HG02970 (cell line): ENCODE measurements at regions not wholly inside any gene's neighbourhood (a gene's known extent, or its start where the extent isn't known, plus 50 kb on each side); places are given as distances from the start of the nearest gene placed in this dataset.
"Not testable (repeated sequence)": the region's sequence is repeated elsewhere in the genome, so short reads cannot be mapped to it uniquely, and the experiment has no call there.

ENCODE experiments used
- ATAC-seq: cut with Tn5 transposase; IDR thresholded peaks from one replicate; pipeline ENCODE4 v1.9.1; 2021; ENCODE audit warnings: mild to moderate bottlenecking, moderate library complexity, moderate number of reproducible peaks; ENCODE audit not compliant: unreplicated experiment, low FRiP score

DNA sequence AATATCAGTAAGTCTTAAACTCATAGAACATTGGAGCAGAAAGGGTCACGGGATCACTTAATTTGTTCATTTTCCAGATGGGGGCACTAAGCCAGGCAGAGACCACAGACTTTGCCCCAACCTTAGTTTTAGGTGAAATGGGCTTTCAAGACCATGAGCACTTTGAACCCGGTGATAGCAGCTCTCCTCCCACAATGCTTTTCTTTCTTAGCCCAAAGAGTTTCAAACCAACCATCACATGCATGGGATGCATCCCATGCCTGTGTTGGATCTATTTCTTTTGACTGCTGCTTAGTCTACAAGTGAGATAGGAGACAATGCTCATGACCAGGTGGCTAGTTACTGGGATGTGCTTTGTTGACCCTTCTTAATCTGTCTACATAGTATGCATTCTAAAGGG, 240.6 kb downstream of the NUF2 start:
- no peak for ATAC-seq

DNA sequence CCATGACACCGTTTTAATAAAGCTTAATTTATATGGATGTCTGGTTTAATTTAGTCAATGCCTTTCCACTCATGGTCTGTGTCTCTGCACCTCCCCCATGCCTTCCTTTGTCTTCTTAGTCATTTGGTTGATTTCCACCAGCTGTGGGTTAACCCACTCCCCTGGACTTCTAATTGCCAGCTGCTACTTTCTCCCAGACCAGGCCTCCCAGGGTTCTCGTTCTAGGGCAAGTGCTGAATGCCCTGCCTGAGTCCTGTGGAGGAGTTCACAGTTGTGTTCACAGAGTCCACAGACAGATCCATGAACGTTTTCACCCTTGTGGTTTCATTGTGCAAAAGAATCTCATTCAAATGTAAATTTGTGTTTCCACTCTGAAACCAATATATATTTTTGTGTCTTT, 243.4 kb downstream of the NUF2 start:
- no peak for ATAC-seq

DNA sequence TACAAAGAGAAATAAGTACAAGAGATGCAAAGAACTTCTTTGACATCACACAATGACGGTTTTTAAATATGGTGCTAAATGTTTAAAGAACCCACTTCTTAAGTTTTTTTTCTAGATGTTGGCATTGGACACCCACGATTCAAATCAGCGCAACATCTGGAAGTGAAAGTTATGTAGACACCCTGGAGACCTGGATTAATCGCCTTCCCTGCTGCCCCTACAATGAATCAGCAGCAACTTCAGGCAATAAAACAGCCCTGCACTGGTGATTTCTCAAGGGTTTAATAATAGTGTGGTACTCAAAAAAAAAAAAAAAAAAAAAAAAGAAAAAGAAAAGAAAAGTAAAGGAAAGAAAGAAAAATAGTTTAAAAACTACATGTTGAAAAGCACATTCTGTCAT, 248.3 kb downstream of the NUF2 start:
- no peak for ATAC-seq

DNA sequence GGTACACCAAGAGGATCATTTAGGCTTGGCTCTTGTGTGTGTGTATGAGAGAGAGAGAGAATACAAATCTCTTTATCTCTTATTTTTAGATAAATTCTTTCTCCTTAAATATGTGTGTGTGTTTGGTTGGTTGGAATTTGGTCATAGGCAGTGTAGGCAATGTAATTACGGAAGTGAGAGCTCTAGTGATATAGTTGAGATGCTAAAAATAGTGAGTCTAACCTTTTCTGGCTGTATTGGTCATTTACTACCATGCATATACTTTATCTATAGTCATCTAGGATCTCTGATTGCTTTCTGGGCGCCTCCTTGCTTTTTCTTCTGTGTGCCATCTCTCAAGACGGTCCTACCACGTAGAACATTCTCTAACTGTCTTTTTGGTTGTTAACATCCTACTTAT, 250.2 kb downstream of the NUF2 start:
- no peak for ATAC-seq

DNA sequence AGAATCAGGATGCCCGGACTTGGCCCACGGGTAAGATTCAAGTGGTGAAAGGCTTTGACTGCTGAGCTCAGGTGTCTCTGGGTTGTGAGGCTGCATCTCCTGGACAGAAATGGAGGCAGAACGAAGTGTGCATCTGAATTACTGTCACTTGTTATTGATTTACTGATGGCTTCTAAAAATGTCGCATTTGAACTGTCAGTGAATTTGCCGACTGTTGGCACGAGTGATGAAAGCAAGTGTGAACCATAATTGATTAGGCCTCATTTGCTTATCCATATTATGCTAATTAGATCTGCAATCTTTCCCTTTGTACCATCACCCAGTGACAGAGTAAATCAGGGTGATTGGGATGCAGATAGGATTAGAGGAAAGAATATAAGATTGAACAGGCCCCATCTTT, 252.4 kb downstream of the NUF2 start:
- ATAC-seq = no peak

DNA sequence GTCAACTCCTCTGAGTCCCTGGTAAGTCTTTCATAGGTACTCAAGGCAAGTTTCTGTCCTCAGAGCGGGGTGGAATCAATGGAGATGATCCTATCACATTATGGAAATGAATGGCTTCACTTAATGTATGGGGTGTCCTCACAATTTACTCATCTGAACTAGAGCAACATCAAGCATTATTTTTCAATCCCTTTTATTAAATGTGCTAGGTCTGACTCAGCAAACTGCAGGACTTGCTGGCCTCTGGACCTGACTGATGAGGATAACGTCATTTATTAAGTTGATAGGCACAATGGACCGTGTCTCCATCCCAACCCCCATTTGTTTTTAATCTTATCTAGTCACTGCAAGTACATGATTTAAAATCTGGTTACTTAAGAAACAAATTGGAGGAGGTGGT, 259.2 kb downstream of the NUF2 start:
- ATAC-seq = no peak

DNA sequence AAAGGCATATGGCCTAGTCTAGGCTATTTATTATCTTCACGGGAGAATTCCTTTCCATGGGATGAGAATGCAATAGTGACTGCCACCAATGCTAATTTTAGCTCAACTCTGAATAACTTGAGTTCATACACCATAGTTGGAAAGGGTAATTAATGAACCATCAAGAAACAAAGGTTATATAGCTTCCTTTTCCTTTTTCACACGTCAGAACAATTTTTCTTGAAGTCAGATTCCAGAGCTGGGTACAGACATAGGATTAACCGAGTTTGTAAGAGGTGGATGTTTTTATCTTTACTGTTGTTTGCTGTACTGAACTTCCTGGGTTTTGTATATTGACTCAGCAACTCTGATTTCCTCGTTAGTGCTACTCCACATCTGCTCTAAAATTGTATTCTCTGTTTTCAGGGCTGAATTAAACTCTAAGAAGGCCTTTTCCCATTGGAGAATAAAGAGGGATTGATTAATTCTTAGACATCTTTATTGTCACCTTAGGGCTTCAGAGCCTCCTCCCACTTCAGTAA, 262.0 kb downstream of the NUF2 start:
- ATAC-seq = no peak

DNA sequence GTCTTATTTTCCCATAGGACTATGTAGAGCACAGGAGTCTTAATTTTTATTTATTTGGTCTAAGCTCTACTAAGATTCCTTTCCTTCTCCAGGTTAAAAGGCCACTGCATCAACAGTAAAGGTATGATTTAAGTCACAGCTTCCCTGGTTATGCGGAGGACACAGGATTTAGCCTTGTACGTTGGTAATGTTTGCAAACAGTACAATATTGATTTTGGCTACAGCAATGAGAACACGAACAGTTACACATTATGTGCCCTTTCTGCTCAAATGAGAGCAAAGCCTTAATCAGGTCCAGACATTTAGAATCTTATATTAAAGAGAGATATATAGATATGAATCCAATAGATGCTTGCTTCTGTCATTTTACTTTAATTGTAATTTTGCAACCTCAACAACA, 264.0 kb downstream of the NUF2 start:
- ATAC-seq = no peak

DNA sequence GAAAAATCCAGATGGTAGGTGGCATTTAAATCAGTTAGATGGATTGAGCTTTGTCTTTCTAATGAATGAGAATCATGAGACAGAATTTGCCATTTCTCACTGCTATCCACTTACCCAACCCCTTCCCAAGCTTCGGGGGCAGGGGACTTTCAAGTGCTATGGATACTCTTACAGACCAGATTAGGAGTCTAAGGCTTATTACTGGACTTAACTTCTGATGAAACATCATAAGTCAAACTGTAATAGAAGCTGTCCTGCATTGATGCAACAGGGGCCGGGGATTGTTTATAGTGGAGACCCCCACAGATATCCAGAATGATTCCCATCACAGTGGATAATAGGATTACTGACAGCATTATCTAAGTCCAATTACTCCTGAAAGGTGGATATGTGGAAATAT, 267.0 kb downstream of the NUF2 start:
- ATAC-seq = no peak

DNA sequence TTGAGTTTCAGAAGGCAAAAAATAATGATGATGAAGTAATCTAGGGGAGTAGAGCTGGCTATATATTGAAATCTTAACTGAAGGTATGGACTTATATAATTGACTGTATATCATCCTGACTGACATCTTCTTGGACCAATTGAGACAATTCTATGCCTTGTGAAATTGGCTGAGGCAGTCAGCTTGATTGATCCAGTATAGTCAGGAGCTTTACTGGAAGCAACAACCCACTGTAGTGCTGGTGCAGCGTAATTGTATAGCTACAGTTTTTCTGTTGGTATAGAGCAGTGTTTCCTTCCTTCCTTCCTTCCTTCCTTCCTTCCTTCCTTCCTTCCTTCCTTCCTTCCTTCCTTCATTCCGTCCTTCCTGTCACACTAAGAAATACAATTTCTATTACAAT, 268.0 kb downstream of the NUF2 start:
- no peak for ATAC-seq

DNA sequence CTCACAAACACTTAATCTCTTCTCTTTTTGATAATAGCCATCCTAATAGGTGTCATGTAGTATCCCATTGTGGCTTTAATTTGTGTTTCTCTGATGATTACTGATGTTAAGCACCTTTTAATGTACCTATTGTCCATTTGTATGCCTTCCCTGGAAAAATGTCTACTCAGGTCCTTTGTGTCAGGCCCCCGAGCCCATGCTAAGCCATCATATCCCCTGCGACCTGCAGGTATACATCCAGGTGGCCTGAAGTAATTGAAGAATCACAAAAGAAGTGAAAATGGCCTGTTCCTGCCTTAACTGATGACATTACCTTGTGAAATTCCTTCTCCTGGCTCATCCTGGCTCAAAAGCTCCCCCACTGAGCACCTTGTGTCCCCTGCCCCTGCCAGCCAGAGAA, 269.4 kb downstream of the NUF2 start:
- ATAC-seq = not testable (repeated sequence)

DNA sequence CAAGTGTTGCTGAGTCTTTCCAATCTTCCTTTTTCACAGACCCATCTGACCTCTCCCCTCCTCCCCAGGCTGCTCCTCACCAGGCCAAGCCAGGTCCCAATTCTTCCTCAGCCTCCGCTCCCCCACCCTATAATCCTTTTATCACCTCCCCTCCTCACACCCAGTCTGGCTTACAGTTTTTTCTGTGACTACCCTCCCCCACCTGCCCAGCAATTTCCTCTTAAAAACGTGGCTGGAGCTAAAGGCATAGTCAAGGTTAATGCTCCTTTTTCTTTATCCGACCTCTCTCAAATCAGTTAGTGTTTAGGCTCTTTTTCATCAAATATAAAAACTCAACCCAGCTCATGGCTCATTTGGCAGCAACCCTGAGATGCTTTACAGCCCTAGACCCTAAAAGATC, 270.9 kb downstream of the NUF2 start:
- ATAC-seq = not testable (repeated sequence)

DNA sequence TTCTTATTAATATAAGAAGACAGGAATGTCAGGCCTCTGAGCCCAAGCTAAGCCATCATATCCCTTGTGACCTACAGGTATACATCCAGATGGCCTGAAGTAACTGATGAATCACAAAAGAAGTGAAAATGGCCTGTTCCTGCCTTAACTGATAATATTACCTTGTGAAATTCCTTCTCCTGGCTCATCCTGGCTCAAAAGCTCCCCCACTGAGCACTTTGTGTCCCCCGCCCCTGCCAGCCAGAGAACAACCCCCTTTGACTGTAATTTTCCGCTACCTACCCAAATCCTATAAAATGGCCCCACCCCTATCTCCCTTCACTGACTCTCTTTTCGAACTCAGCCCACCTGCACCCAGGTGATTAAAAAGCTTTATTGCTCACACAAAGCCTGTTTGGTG, 274.4 kb downstream of the NUF2 start:
- ATAC-seq = not testable (repeated sequence)

DNA sequence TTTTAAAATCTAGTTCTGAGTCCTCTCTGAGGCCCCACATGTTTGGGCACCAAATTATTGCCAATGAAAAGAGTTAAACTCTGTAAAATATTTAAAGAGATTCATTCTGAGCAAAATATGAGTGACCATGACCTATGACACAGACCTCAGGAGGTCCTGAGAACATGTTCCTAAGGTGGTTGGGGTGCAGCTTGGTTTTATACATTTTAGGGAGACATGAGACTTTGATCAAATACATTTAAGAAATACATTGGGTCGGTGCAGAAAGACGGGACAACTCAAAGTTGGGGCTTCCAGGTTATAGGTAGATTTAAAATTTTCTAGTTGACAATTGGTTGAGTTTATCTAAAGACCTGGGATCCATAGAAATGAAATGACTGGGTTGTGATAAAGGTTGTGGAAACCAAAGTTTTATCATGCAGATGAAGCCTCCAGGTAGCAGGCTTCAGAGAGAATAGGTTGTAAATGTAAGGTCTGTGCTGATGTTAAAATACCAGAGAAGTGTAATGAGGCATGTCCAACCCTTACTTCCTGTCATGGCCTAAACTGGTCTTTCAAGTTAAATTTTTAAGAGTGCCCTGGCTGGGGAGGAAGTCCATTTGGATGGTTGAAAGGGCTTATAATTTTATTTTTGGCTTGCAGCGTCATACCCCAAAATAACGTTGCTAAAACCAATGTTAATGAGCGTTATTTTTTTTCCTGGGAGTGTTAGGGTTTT, 274.9 kb downstream of the NUF2 start:
- no peak for ATAC-seq

DNA sequence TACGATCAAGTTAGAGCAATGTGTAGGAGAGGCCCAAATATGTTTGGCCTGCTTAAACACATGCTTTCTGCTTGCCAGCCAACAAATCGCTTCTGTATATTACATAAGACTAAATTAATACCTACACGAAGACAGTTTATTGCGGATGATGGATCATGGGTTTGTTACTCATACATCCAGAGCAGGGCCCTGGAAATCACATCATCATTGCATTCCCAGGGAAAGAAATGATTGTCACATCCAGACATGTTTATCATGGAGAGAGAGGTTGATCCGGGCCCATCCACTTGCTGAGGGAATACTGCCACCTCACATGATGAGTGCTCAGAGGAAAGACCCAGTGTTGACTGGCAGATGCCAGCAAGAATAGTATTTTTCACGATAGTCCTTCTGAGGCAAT, 282.6 kb downstream of the NUF2 start:
- ATAC-seq = no peak

DNA sequence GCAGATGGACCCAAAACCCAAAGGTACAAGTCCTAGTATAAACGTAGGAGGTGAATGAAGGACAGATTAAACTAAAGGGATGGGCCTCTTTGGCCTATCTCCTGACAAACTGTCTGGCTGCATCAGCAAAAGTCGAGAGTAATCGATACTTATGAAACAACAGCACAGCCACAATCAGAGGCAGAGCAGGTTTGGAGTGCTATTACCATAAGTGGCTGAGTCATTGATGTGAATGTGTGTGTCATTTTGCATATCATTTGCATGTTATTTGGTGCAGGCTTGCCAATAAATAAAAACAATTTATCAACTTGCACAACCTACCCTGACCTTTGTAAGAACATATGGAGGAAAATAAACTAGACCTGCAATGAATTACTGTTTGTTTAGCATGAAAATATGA, 283.1 kb downstream of the NUF2 start:
- no peak for ATAC-seq

DNA sequence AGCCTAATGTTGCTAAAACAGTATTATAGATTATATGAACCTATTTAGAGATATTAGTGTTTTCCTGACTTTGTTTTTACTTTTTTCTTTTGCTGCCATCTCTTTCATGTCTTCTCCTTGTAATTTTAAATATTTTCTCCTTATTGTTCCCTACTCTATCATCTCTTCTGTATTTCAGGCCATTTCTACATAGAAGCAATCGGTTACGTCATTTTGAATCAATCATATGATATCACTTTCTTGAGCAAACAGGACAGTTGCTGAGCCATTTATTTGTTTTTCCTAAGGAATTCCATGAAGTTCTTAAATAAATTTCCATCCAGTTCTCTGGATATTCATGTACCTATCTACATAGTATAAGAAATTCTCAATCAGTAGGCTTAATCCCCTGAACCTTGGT, 287.2 kb downstream of the NUF2 start:
- ATAC-seq = no peak

DNA sequence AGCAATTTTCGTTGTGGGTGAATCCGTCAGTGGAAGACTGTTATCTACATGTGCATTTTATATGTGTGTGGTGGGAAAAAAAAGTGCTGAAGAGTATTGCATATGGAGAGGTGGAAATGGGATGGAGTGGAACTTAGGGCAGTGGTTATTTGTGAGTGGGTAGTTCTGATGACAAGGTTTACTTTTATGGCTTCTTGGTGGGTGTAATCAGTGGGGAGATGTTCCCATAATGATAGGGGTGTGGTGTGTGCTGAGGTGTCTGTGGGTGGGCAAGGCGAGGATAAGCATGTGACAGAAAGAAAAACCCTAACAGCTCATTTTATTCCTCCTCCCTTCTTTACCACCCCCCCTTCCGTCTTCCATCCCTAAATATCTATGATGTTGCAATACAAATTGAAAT, 288.1 kb downstream of the NUF2 start:
- no peak for ATAC-seq

DNA sequence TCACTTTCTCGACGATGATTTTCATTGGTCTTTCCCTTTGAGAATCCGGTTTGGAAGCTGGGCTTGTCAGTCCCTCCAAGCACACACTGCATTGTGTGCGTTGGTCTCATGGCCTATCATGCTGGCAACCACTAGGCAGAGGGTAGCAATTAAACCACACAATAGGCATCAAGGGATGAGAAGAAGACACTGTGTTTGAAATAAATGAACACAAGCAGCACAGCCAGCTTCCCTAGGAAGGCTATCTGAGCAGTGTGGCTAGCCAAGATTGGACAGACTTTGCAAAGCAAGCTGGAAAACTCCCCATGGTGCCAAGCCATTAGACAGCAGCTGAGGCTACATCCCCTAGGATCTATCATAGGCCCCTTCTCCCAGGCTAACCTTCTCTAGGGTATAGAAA, 288.7 kb downstream of the NUF2 start:
- no peak for ATAC-seq

DNA sequence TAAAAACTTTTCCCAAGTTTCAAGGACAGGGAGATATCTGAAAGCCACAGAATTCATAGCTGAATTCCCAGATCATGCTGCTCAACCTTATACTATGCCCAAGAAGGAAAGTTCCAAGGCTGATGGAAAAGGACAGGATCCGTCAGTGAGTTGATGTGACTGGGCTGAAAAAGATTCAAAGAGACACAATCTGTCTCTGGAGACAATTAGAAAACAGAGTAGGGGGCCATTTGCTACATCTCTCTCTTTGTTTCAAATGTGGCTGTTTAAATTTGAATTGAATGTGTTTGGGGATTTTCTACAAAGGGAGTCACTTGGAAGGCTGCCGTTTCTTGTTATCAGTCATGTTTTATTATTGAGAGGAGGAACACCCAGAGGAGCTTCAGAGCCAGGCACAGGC, 292.6 kb downstream of the NUF2 start:
- no peak for ATAC-seq

DNA sequence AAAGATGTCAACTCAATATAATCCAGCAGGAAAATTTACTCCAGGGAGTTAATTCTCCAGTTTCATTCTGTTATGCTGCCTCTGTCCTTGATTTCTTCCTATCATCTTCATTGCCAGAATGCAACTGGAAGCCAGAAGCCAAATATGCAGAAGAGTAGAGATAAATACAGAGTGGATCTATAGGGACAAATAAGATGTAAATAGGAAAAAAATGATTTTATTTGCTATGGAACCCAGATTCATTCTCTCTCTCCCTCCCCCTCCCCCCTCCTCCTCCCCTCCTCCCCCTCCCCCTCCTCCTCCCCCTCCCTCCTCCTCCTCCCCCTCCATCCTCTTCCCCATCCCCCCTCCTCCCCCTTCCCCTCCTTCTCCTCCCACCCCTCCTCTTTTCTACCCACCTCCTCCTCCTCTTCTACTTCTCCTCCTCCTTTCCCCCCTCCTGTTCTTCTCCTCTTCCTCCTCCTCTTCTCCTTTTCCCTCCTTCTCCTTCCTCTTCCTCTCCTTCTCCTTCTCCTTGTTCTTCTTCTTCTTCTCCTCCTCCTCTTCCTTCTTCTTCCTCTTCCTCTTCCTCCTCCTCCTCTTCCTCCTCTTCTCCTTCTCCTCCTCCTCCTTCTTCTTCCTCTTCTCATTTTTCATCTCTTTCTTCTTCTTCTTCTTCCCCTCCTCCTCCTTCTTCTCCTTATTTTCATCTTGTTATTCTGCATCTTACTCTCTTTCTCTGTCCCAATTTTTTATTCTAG, 306.4 kb downstream of the NUF2 start:
- no peak for ATAC-seq

DNA sequence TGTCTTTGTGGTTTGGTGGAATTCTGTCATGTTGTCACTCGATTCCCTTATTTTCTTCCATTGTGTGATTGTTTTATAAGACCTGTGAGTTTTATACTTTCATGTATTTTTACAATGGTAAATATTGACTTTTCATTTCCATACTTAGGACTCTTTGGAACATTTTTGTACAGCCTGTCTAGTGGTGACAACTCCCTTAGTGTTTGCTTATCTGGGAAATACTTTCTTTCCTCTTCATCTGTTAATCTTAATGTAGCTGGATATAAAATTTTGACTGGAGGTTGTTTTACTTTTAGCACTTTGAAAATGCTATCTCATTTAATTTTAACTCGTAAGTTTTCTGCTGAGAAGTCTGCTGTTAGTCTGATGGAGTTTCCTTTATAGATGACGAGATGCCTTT, 310.5 kb downstream of the NUF2 start:
- no peak for ATAC-seq
